ENCODE measurements at regions not wholly inside any gene's neighbourhood (a gene's known extent, or its start where the extent isn't known, plus 50 kb on each side); places are given as distances from the start of the nearest gene placed in this dataset.

GRCh38 chr20:24059174-24059573, 70.6 kb upstream of the GGTLC1 start:
- no peaks in the 10 kb centered on the region for H3K36me3 ChIP-seq (ENCODE audit: control insufficient read depth in 4 of 4, insufficient read depth in 3 of 4, low read depth in 1 of 4, low read length in 3 of 4)
- TF ChIP-seq REST (IDR thresholded peaks at IDR 0.05), result no peak
- TF ChIP-seq YY1 (IDR thresholded peaks at IDR 0.05), result no peak
- no peak for TF ChIP-seq TAF1 (conservative IDR thresholded peaks at IDR 0.05)
- TF ChIP-seq HNF4A (conservative IDR thresholded peaks at IDR 0.05), result no peak
- TF ChIP-seq, protein P1, sequence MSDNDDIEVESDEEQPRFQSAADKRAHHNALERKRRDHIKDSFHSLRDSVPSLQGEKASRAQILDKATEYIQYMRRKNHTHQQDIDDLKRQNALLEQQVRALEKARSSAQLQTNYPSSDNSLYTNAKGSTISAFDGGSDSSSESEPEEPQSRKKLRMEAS (IDR thresholded peaks at IDR 0.05), result no peak
- no peak for TF ChIP-seq ATF3 (IDR thresholded peaks at IDR 0.05)
- no peak for TF ChIP-seq FOXA1 (IDR thresholded peaks at IDR 0.05)
- TF ChIP-seq HNF4G (IDR thresholded peaks at IDR 0.05), result no peak
- no peak for TF ChIP-seq GABPA (IDR thresholded peaks at IDR 0.05 in 1 of 2, conservative IDR thresholded peaks at IDR 0.05 in 1 of 2)
- no peak for TF ChIP-seq ZBTB33 (IDR thresholded peaks at IDR 0.05)
- no peak for TF ChIP-seq RXRA (IDR thresholded peaks at IDR 0.05)
- no peak for TF ChIP-seq RAD21 (IDR thresholded peaks at IDR 0.05)
- TF ChIP-seq FOXA2 (IDR thresholded peaks at IDR 0.05), result no peak
- TF ChIP-seq CTCF (IDR thresholded peaks at IDR 0.05; ENCODE audit: low read depth, low read length, missing input control), result no peak
- no peak for TF ChIP-seq JUND (IDR thresholded peaks at IDR 0.05)
- TF ChIP-seq EGR1 (IDR thresholded peaks at IDR 0.05; ENCODE audit: low read depth in 2 of 2), result no peak
- TF ChIP-seq NR2F2 (IDR thresholded peaks at IDR 0.05), result no peak
- DNase-seq (ENCODE audit: low spot score), result no peak
- 96% methylated on average over 5 of the region's 5 CpGs for WGBS
- H3K27me3 ChIP-seq (ENCODE audit: control insufficient read depth in 4 of 4, insufficient read depth in 4 of 4, low read length in 3 of 4), result no peaks in the 10 kb centered on the region
- H3K27ac ChIP-seq (ENCODE audit: low read depth in 1 of 2, low read length in 2 of 2), result no peak overlapping the region
- no peaks in the 10 kb centered on the region for H3K4me1 ChIP-seq (ENCODE audit: control insufficient read depth in 4 of 4, insufficient read depth in 4 of 4, low read length in 3 of 4)
- no peak overlapping the region for H3K4me3 ChIP-seq (ENCODE audit: low read depth in 1 of 3, low read length in 3 of 3)
- no peak overlapping the region for H3K9ac ChIP-seq (ENCODE audit: low read depth in 1 of 2, low read length in 2 of 2)
- no peaks in the 10 kb centered on the region for H3K9me3 ChIP-seq (ENCODE audit: control insufficient read depth in 4 of 4, low read length in 3 of 4)

DNA sequence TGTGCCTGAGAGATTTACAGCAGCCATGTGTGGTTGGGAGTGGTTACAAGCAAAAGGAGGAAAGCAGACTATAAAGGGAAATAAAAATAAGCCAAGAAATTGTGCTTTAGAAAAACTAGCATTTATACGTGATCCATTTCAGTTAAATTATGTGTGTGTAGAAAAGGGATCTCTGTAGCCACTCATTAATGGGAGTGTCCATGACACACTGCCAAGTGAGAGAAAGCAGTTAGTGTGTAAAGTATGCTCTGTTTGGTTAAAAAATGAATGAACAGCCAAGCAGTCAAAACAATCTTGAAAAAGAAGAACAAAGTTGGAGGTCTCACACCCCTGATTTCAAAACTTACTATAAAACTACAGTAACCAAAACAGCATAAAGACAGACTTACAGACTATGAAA, 67.9 kb upstream of the GGTLC1 start:
- WGBS, result 74% methylated on average over 1 of the region's 1 CpG
- Histone ChIP-seq H3K4me1 (ENCODE audit: control insufficient read depth in 4 of 4, insufficient read depth in 4 of 4, low read length in 3 of 4) (no peaks in the 10 kb centered on the region), H3K9ac (ENCODE audit: low read depth in 1 of 2, low read length in 2 of 2) (no peak overlapping the region), H3K27me3 (ENCODE audit: control insufficient read depth in 4 of 4, insufficient read depth in 4 of 4, low read length in 3 of 4) (no peaks in the 10 kb centered on the region), H3K4me3 (ENCODE audit: low read depth in 1 of 3, low read length in 3 of 3) (no peak overlapping the region), H3K9me3 (ENCODE audit: control insufficient read depth in 4 of 4, low read length in 3 of 4) (no peaks in the 10 kb centered on the region), H3K36me3 (ENCODE audit: control insufficient read depth in 4 of 4, insufficient read depth in 3 of 4, low read depth in 1 of 4, low read length in 3 of 4) (no peaks in the 10 kb centered on the region), H3K27ac (ENCODE audit: low read depth in 1 of 2, low read length in 2 of 2) (no peak overlapping the region)
- TF ChIP-seq CTCF (IDR thresholded peaks at IDR 0.05; ENCODE audit: low read depth, low read length, missing input control), result no peak
- no peak for DNase-seq (ENCODE audit: low spot score)
